ENCODE measurements at regions not wholly inside any gene's neighbourhood (a gene's known extent, or its start where the extent isn't known, plus 50 kb on each side); places are given as distances from the start of the nearest gene placed in this dataset.

- H3K27ac ChIP-seq = no peak overlapping the region
- no peak overlapping the region for H3K4me3 ChIP-seq
- intact Hi-C loops (cut with DNase I) = no loop called here
- H3K36me3 ChIP-seq = no peaks in the 10 kb centered on the region
- no peaks in the 10 kb centered on the region for H3K27me3 ChIP-seq
- WGBS, 3 donors = 10 to 17% (median 14%) methylated on average over 1 of the region's 1 CpG
- no peaks in the 10 kb centered on the region for H3K4me1 ChIP-seq (ENCODE audit: insufficient read depth)
- no peaks in the 10 kb centered on the region for H3K9me3 ChIP-seq
- TF ChIP-seq CTCF (IDR thresholded peaks at IDR 0.05) (no peak), POLR2A (IDR thresholded peaks at IDR 0.05) (no peak), EP300 (IDR thresholded peaks at IDR 0.05) (no peak)
- no peak for DNase-seq
Observed at GRCh38 chr12:97151481-97151880, 244.4 kb downstream of the NEDD1 start.

GRCh38 chr12:97159377-97159776 lies 252.3 kb downstream of the NEDD1 start:
- H3K4me1 ChIP-seq (ENCODE audit: insufficient read depth) = no peaks in the 10 kb centered on the region
- TF ChIP-seq CTCF (IDR thresholded peaks at IDR 0.05) = no peak
- TF ChIP-seq EP300 (IDR thresholded peaks at IDR 0.05) = no peak
- no peak for TF ChIP-seq POLR2A (IDR thresholded peaks at IDR 0.05)
- no peak overlapping the region for H3K27ac ChIP-seq
- H3K9me3 ChIP-seq = no peaks in the 10 kb centered on the region
- H3K36me3 ChIP-seq = no peaks in the 10 kb centered on the region
- H3K4me3 ChIP-seq = no peak overlapping the region
- no peaks in the 10 kb centered on the region for H3K27me3 ChIP-seq
- no peak for DNase-seq
- 48 to 59% (median 57%) methylated on average over 5 of the region's 5 CpGs for WGBS, 3 donors
- intact Hi-C loops (cut with DNase I) = no loop called here

- Histone ChIP-seq H3K4me1 (ENCODE audit: insufficient read depth) (no peaks in the 10 kb centered on the region), H3K4me3 (no peak overlapping the region), H3K36me3 (no peaks in the 10 kb centered on the region), H3K9me3 (no peaks in the 10 kb centered on the region), H3K27me3 (no peaks in the 10 kb centered on the region), H3K27ac (no peak overlapping the region)
- TF ChIP-seq POLR2A (IDR thresholded peaks at IDR 0.05) (no peak), EP300 (IDR thresholded peaks at IDR 0.05) (no peak), CTCF (IDR thresholded peaks at IDR 0.05) (no peak)
- intact Hi-C loops (cut with DNase I) = no loop called here
- DNase-seq = no peak
- WGBS, 3 donors = 88 to 93% (median 88%) methylated on average over 2 of the region's 2 CpGs
Observed at GRCh38 chr12:97160277-97160676, 253.2 kb downstream of the NEDD1 start.

GRCh38 chr12:97162173-97162572 lies 255.1 kb downstream of the NEDD1 start:
- DNase-seq = no peak
- no peaks in the 10 kb centered on the region for H3K36me3 ChIP-seq
- intact Hi-C loops (cut with DNase I) = no loop called here
- H3K9me3 ChIP-seq = no peaks in the 10 kb centered on the region
- no peak overlapping the region for H3K27ac ChIP-seq
- no peaks in the 10 kb centered on the region for H3K4me1 ChIP-seq (ENCODE audit: insufficient read depth)
- WGBS, 3 donors = 7 to 20% (median 10%) methylated on average over 1 of the region's 1 CpG
- no peak for TF ChIP-seq POLR2A (IDR thresholded peaks at IDR 0.05)
- TF ChIP-seq EP300 (IDR thresholded peaks at IDR 0.05) = no peak
- TF ChIP-seq CTCF (IDR thresholded peaks at IDR 0.05) = no peak
- H3K4me3 ChIP-seq = no peak overlapping the region
- H3K27me3 ChIP-seq = no peaks in the 10 kb centered on the region

- H3K4me3 ChIP-seq = no peak overlapping the region
- no peaks in the 10 kb centered on the region for H3K4me1 ChIP-seq (ENCODE audit: insufficient read depth)
- H3K36me3 ChIP-seq = no peaks in the 10 kb centered on the region
- H3K27me3 ChIP-seq = no peaks in the 10 kb centered on the region
- no peak for TF ChIP-seq POLR2A (IDR thresholded peaks at IDR 0.05)
- TF ChIP-seq CTCF (IDR thresholded peaks at IDR 0.05) = no peak
- TF ChIP-seq EP300 (IDR thresholded peaks at IDR 0.05) = no peak
- no peak for DNase-seq
- intact Hi-C loops (cut with DNase I) = no loop called here
- no peak overlapping the region for H3K27ac ChIP-seq
- WGBS, 3 donors = 75 to 81% (median 80%) methylated on average over 3 of the region's 3 CpGs
- H3K9me3 ChIP-seq = no peaks in the 10 kb centered on the region
Observed at GRCh38 chr12:97164936-97165335, 257.9 kb downstream of the NEDD1 start.
